IMR-90 (cell line): ENCODE measurements at regions not wholly inside any gene's neighbourhood (a gene's known extent, or its start where the extent isn't known, plus 50 kb on each side); places are given as distances from the start of the nearest gene placed in this dataset.

Experiments
- ATAC-seq: fragments of 200-7000 bp; cut with Tn5 transposase; 2 replicates; pipeline ENCODE4 v1.9.1; 2020; ENCODE audit warnings: low read depth, mild to moderate bottlenecking, moderate library complexity
- BruUV-seq: library from RNA; stranded (reverse); fragments of 400-500 nt; replicated peaks from 2 replicates; lab custom pipeline; 2021; lab: Mats Ljungman, UMichigan
- CTCF ChIA-PET: fragments of 300-600 bp; formaldehyde crosslinking; extraction: SDS; loops from one replicate; lab custom pipeline; 2021; ENCODE audit warnings: antibody characterized with exemption; lab: Yijun Ruan, JAX
- POLR2A ChIA-PET: fragments of 300-600 bp; sonication (Branson Sonifier 250); formaldehyde crosslinking; loops from one replicate; lab custom pipeline; 2022; ENCODE audit warnings: antibody characterized with exemption; ENCODE audit not compliant: unreplicated experiment; lab: Charles Lee
- DNase-seq: peaks from one replicate; pipeline ENCODE4 v3.0.0; 2013
- H2AFZ ChIP-seq: replicated peaks from 2 replicates; pipeline ENCODE3; 2013; ENCODE audit warnings: low read length, mild to moderate bottlenecking; ENCODE audit not compliant: poor library complexity
- H2AK5ac ChIP-seq: 2 replicates; pipeline ENCODE4 v1.6.1; 2013; ENCODE audit warnings: low read depth, low read length, inconsistent platforms
- H2AK9ac ChIP-seq: replicated peaks from 2 replicates; pipeline ENCODE3; 2013; ENCODE audit warnings: mild to moderate bottlenecking, low read depth, low read length, moderate library complexity; ENCODE audit not compliant: poor library complexity
- H2BK120ac ChIP-seq: 2 replicates; pipeline ENCODE4 v1.6.1; 2013; ENCODE audit warnings: low read depth, low read length, inconsistent platforms
- H2BK15ac ChIP-seq: 3 replicates; pipeline ENCODE4 v1.6.1; 2013; ENCODE audit warnings: low read depth, low read length, inconsistent platforms
- H2BK20ac ChIP-seq: 2 replicates; pipeline ENCODE4 v1.6.1; 2013; ENCODE audit warnings: low read depth, mild to moderate bottlenecking, inconsistent platforms, low read length, moderate library complexity
- H2BK5ac ChIP-seq: 2 replicates; pipeline ENCODE4 v1.6.1; 2013; ENCODE audit warnings: mild to moderate bottlenecking, low read depth, low read length, inconsistent platforms; ENCODE audit not compliant: poor library complexity, severe bottlenecking
- H3K14ac ChIP-seq: replicated peaks from 2 replicates; pipeline ENCODE4 v1.6.1; 2013; ENCODE audit warnings: low read depth, low read length, inconsistent platforms
- H3K18ac ChIP-seq: 2 replicates; pipeline ENCODE4 v1.6.1; 2013; ENCODE audit warnings: low read depth, low read length, control low read depth
- H3K23ac ChIP-seq: 2 replicates; pipeline ENCODE4 v1.6.1; 2013; ENCODE audit warnings: low read depth, low read length, inconsistent platforms
- H3K27ac ChIP-seq: 2 replicates; pipeline ENCODE4 v1.5.1; 2013; ENCODE audit warnings: mild to moderate bottlenecking, control low read depth, low read length; ENCODE audit not compliant: insufficient read depth
- H3K27me3 ChIP-seq: 2 replicates; pipeline ENCODE4 v1.6.1; 2013; ENCODE audit warnings: low read length; ENCODE audit not compliant: control insufficient read depth, insufficient read depth
- H3K36me3 ChIP-seq: 2 replicates; pipeline ENCODE4 v1.6.1; 2013; ENCODE audit warnings: low read length, mixed read lengths; ENCODE audit not compliant: control insufficient read depth, insufficient read depth
- H3K4ac ChIP-seq: 2 replicates; pipeline ENCODE4 v1.6.1; 2013; ENCODE audit warnings: low read depth, low read length, inconsistent platforms
- H3K4me1 ChIP-seq: 2 replicates; pipeline ENCODE4 v1.6.1; 2013; ENCODE audit warnings: low read length, mixed read lengths; ENCODE audit not compliant: control insufficient read depth, insufficient read depth
- H3K4me2 ChIP-seq: 2 replicates; pipeline ENCODE4 v1.6.1; 2013; ENCODE audit warnings: low read depth, mild to moderate bottlenecking, control low read depth, low read length, moderate library complexity
- H3K4me3 ChIP-seq: 2 replicates; pipeline ENCODE4 v1.5.1; 2013; ENCODE audit warnings: low read depth, mild to moderate bottlenecking, control low read depth, low read length, moderate library complexity; ENCODE audit not compliant: insufficient read depth
- H3K56ac ChIP-seq: 2 replicates; pipeline ENCODE4 v1.6.1; 2013; ENCODE audit warnings: low read length, inconsistent platforms; ENCODE audit not compliant: insufficient read depth; ENCODE audit errors: extremely low read depth
- H3K79me1 ChIP-seq, 2 experiments: 2 replicates each; pipeline ENCODE4 v1.6.1; 2013; ENCODE audit warnings: low read length in 2 of 2, inconsistent platforms in 1 of 2, low read depth in 1 of 2
- H3K9ac ChIP-seq: 2 replicates; pipeline ENCODE4 v1.6.1; 2013; ENCODE audit warnings: low read depth, low read length, control low read depth
- H3K9me1 ChIP-seq: 2 replicates; pipeline ENCODE4 v1.6.1; 2013; ENCODE audit warnings: low read length, inconsistent platforms; ENCODE audit not compliant: insufficient read depth
- H3K9me3 ChIP-seq: 2 replicates; pipeline ENCODE4 v1.6.1; 2013; ENCODE audit warnings: low read length; ENCODE audit not compliant: control insufficient read depth, insufficient read depth
- H4K20me1 ChIP-seq: 2 replicates; pipeline ENCODE4 v1.6.1; 2013; ENCODE audit warnings: low read length, inconsistent platforms; ENCODE audit not compliant: insufficient read depth
- H4K5ac ChIP-seq: 2 replicates; pipeline ENCODE4 v1.6.1; 2013; ENCODE audit warnings: mild to moderate bottlenecking, low read depth, low read length, control low read depth
- H4K8ac ChIP-seq, 2 experiments: 2 replicates each; pipeline ENCODE4 v1.6.1; 2013; ENCODE audit warnings: low read depth in 2 of 2, low read length in 2 of 2, control low read depth in 1 of 2, inconsistent platforms in 1 of 2
- H4K91ac ChIP-seq: 2 replicates; pipeline ENCODE4 v1.6.1; 2013; ENCODE audit warnings: low read depth, low read length, inconsistent platforms; ENCODE audit not compliant: insufficient read depth
- CEBPB ChIP-seq: IDR thresholded peaks from 2 replicates; pipeline ENCODE4 v1.6.1; 2012; ENCODE audit warnings: low read depth, low read length, improper control_type of control experiment
- MAFK ChIP-seq: IDR thresholded peaks from 2 replicates; pipeline ENCODE4 v1.6.1; 2012; ENCODE audit warnings: low read depth, low read length, improper control_type of control experiment
- MAZ ChIP-seq: IDR thresholded peaks from 2 replicates; pipeline ENCODE4 v1.6.1; 2012; ENCODE audit warnings: low read depth, mild to moderate bottlenecking, low read length, improper control_type of control experiment, moderate library complexity, borderline replicate concordance
- RCOR1 ChIP-seq: IDR thresholded peaks from 2 replicates; pipeline ENCODE4 v1.6.1; 2012; ENCODE audit warnings: mild to moderate bottlenecking, low read length, improper control_type of control experiment; ENCODE audit not compliant: insufficient replicate concordance
- WGBS, 2 experiments: methylation state at CpG; one replicate each; pipeline versions ENCODE4 v1.1.5 to v1.1.7; 2013; ENCODE audit warnings: missing lambda C conversion rate in 2 of 2; ENCODE audit not compliant: insufficient read length in 1 of 2; ENCODE audit errors: extremely low coverage in 2 of 2; 5-methylcytosine and 5-hydroxymethylcytosine counted together
- dilution Hi-C: fragments of 300-500 bp; cut with HindIII; formaldehyde crosslinking; loops from one replicate; pipeline ENCODE4 v1.14.3; 2018; ENCODE audit warnings: low sequenced_read_pairs; ENCODE audit not compliant: unreplicated experiment
- in situ Hi-C: fragments of 300-500 bp; cut with MboI; formaldehyde crosslinking; loops from 3 replicates; pipeline ENCODE4 v1.14.3; 2019; ENCODE audit warnings: low sequenced_read_pairs, inconsistent platforms, mixed read lengths
- intact Hi-C: fragments of 100-400 bp; cut with micrococcal nuclease; formaldehyde crosslinking; loops from 2 replicates; pipeline ENCODE4 v1.10.0; 2022
- TF ChIP-seq, protein P1 (sequence below): fragments of 150-350 bp; IDR thresholded peaks from 2 replicates; pipeline ENCODE4 v1.6.1; 2016; ENCODE audit warnings: low read depth, mild to moderate bottlenecking, low read length, moderate library complexity, borderline replicate concordance
- TF ChIP-seq, protein P2 (sequence below): fragments of 150-350 bp; IDR thresholded peaks from 2 replicates; pipeline ENCODE4 v1.6.1; 2017; ENCODE audit warnings: mild to moderate bottlenecking, antibody characterized with exemption, low read length, low read depth

DNA sequence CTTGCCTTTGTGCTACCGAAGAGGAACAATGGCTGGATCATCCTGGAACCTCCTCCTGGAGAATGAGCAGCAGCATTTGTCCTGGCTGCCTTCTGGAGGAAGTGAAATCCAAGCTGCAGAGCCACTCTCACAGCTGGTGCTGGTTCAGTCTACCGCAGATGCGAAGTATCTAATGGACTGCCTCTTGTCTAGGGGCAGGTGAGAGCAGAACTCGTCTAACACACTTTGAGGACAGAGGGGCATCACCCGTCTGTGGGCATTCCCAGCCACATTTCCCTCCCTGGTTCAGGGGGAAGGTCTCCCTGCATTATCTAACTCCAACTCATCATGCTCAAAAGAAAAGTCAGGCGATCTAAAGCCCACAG lies 338.2 kb upstream of the GATB start:
- H3K27me3 ChIP-seq: peaks cover 9% of the 10 kb centered on the region; the same call in 1 of the 2 replicates
- no peak overlapping the region for H3K9ac ChIP-seq
- no peak overlapping the region for H2AK9ac ChIP-seq
- H4K8ac ChIP-seq: no peak overlapping the region
- H2BK20ac ChIP-seq: no peak overlapping the region
- DNase-seq (no peak), ATAC-seq (no peak)
- H3K14ac ChIP-seq: no peak overlapping the region
- H2BK15ac ChIP-seq: no peak overlapping the region
- ChIA-PET POLR2A (no interaction called here), CTCF (no interaction called here)
- no peak overlapping the region for H3K27ac ChIP-seq
- no peak overlapping the region for H3K4me3 ChIP-seq
- H3K23ac ChIP-seq: no peak overlapping the region
- H4K20me1 ChIP-seq: no peaks in the 10 kb centered on the region
- no TSS peak for BruUV-seq
- no peaks in the 10 kb centered on the region for H3K79me1 ChIP-seq
- H3K9me1 ChIP-seq: peaks cover 3% of the 10 kb centered on the region; the same call in 1 of the 2 replicates
- in situ Hi-C loops (no loop called here), intact Hi-C loops (no loop called here), dilution Hi-C loops (no loop called here)
- H3K56ac ChIP-seq: no peak overlapping the region
- H3K4ac ChIP-seq: no peak overlapping the region; the same call in 1 of the 2 replicates
- peak overlapping the region; percentile 24 for H2AFZ ChIP-seq
- no peak overlapping the region for H2BK5ac ChIP-seq
- no peak overlapping the region for H3K4me2 ChIP-seq
- WGBS, 2 experiments: no CpG with 5 or more reads among the region's 6 CpGs
- H2BK120ac ChIP-seq: no peak overlapping the region
- no peak overlapping the region for H4K5ac ChIP-seq
- no peaks in the 10 kb centered on the region for H3K9me3 ChIP-seq
- H3K4me1 ChIP-seq: peaks cover 5% of the 10 kb centered on the region
- no peak overlapping the region for H3K18ac ChIP-seq
- H3K36me3 ChIP-seq: no peaks in the 10 kb centered on the region
- no peak overlapping the region for H2AK5ac ChIP-seq
- TF ChIP-seq MAZ (no peak), RCOR1 (no peak), CEBPB (no peak), MAFK (no peak)
- TF ChIP-seq, protein P1, sequence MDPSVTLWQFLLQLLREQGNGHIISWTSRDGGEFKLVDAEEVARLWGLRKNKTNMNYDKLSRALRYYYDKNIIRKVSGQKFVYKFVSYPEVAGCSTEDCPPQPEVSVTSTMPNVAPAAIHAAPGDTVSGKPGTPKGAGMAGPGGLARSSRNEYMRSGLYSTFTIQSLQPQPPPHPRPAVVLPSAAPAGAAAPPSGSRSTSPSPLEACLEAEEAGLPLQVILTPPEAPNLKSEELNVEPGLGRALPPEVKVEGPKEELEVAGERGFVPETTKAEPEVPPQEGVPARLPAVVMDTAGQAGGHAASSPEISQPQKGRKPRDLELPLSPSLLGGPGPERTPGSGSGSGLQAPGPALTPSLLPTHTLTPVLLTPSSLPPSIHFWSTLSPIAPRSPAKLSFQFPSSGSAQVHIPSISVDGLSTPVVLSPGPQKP: no peak
- TF ChIP-seq, protein P2, sequence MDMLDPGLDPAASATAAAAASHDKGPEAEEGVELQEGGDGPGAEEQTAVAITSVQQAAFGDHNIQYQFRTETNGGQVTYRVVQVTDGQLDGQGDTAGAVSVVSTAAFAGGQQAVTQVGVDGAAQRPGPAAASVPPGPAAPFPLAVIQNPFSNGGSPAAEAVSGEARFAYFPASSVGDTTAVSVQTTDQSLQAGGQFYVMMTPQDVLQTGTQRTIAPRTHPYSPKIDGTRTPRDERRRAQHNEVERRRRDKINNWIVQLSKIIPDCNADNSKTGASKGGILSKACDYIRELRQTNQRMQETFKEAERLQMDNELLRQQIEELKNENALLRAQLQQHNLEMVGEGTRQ: no peak
- no peak overlapping the region for H4K91ac ChIP-seq
